ENCODE measurements at regions not wholly inside any gene's neighbourhood (a gene's known extent, or its start where the extent isn't known, plus 50 kb on each side); places are given as distances from the start of the nearest gene placed in this dataset.

- no peak for DNase-seq
These were observed 225.4 kb downstream of the SEC14L1 start for GRCh38 chr17:77366206-77366557.

- DNase-seq, result no peak
These were observed 225.9 kb downstream of the SEC14L1 start for GRCh38 chr17:77366558-77367245.

DNA sequence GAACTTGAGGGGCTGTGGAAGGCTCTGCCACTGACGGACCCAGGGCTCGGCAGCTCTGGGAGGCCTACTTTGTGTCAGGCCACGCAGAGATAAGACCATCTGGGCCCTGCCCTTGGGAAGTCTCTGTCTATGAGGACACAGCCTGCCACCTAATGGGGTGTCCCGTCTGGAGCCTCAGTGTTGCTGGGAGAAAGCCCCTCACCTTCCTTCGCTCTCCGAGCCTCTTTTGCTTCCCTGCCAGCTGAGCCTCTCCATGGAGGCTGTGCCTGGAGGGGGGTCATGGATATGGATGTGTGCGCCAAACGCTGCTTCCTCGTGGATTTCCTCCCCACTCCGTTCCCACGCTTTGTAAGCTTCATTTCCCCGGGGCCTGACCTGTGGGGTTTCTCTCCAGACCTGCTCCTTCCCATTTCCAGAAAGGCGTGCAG is 228.8 kb downstream of the SEC14L1 start:
- DNase-seq, result no peak

- DNase-seq, result no peak
These were observed 229.8 kb downstream of the SEC14L1 start for GRCh38 chr17:77370586-77370985.

- no peak for DNase-seq
These were observed 230.5 kb downstream of the SEC14L1 start for GRCh38 chr17:77371117-77371887.

- DNase-seq, result no peak
These were observed 231.2 kb downstream of the SEC14L1 start for GRCh38 chr17:77371888-77372443.

- peak; percentile 55 for DNase-seq
These were observed 231.9 kb downstream of the SEC14L1 start for GRCh38 chr17:77372444-77373298.

DNA sequence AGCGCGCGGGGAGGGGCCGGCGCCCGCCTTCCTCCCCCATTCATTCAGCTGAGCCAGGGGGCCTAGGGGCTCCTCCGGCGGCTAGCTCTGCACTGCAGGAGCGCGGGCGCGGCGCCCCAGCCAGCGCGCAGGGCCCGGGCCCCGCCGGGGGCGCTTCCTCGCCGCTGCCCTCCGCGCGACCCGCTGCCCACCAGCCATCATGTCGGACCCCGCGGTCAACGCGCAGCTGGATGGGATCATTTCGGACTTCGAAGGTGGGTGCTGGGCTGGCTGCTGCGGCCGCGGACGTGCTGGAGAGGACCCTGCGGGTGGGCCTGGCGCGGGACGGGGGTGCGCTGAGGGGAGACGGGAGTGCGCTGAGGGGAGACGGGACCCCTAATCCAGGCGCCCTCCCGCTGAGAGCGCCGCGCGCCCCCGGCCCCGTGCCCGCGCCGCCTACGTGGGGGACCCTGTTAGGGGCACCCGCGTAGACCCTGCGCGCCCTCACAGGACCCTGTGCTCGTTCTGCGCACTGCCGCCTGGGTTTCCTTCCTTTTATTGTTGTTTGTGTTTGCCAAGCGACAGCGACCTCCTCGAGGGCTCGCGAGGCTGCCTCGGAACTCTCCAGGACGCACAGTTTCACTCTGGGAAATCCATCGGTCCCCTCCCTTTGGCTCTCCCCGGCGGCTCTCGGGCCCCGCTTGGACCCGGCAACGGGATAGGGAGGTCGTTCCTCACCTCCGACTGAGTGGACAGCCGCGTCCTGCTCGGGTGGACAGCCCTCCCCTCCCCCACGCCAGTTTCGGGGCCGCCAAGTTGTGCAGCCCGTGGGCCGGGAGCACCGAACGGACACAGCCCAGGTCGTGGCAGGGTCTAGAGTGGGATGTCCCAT is 232.8 kb downstream of the SEC14L1 start:
- peak; percentile 28 for DNase-seq

GRCh38 chr17:77374170-77374936 is 233.6 kb downstream of the SEC14L1 start:
- peak; percentile 59 for DNase-seq

- no peak for DNase-seq
These were observed 234.5 kb downstream of the SEC14L1 start for GRCh38 chr17:77375108-77375916.

GRCh38 chr17:77375917-77376651 is 235.3 kb downstream of the SEC14L1 start:
- peak; percentile 55 for DNase-seq

GRCh38 chr17:77376795-77377709 is 236.3 kb downstream of the SEC14L1 start:
- DNase-seq, result no peak

GRCh38 chr17:77377710-77378235 is 237.0 kb downstream of the SEC14L1 start:
- no peak for DNase-seq

GRCh38 chr17:77378318-77379064 is 237.7 kb downstream of the SEC14L1 start:
- DNase-seq, result no peak

DNA sequence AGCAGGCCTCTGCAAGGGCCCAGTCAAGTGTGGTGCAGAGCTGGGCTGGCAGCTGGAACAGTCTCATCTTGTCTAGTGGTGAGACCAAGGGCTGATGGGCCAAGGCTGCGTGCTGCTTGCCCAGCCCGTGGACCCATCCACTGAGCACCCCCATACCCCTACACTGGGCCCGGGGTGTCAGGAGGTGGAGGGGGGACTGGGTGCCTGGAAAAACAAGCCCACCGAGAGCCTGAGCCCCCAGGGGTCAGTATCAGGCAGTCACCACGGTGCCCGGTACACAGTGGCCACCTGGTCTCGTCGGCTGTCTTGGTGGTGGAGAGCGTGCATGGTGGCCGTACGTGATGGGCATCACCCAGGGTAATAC is 238.3 kb downstream of the SEC14L1 start:
- DNase-seq, result no peak

DNA sequence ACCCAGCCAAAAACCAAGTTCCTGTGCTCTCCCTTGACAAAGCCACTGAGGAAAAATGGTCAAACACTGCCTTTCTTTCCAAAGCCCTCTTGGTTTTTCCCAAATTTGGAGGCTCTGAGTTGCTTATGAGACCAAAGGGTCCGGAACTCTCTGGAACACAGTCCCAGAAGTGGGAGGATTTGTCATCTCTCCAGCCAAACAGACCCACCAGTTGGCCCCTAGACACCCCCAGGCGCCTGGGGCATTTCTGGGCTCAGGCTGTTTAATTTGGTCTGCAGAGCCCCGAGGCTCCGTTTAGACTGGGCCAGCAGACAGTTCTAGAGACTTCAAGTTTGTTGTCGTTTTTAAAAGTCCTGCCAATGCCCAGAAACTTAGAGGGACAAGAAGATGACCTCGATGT is 239.1 kb downstream of the SEC14L1 start:
- DNase-seq, result no peak

DNA sequence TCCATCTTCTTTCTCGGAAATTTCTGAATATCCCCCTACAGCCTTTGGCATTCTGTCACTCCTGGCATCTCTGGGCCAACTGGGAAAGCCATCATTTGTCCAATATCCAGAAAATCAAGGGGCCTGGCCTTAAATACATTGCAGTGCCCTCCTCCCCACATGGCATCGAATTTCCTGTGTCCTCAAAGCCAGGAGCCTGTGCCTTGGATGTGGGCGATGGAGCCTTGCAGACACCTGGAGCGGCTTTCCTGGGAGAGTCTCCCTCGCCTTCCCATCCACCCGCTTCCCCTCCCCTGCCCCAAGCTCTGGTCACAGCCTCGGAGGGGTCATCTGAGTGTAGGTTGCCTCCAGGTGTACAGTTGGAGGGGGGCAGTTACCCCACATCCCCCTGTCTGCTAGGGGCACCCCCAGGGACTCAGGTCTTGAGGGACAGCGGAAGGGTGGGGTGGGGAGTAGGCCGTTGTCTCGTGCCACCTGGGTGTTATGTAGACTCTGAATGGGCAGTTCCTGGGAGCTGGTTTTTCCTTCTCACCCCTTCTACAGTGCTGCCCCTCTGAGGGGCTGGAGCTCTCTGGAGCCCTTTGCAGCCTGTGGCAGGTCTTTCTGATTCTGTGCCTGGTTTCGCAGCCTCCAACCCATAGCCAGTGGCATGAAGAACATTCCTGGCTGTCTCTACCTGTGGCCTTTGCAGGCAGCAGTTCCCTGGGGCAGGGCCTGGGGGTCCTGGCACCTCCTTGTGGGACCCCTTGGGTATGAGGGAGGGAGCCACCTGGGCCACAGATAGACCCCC is 239.8 kb downstream of the SEC14L1 start:
- DNase-seq, result no peak
